ENCODE measurements at regions not wholly inside any gene's neighbourhood (a gene's known extent, or its start where the extent isn't known, plus 50 kb on each side); places are given as distances from the start of the nearest gene placed in this dataset.

- no peak for DNase-seq (ENCODE audit: low read depth, low spot score)
These were observed 139.0 kb upstream of the PRDM9 start for GRCh38 chr5:23368393-23368792.

GRCh38 chr5:23367874-23368273 is 139.5 kb upstream of the PRDM9 start:
- no peak for DNase-seq (ENCODE audit: low read depth, low spot score)

- no peak for DNase-seq (ENCODE audit: low read depth, low spot score)
These were observed 154.1 kb upstream of the PRDM9 start for GRCh38 chr5:23353286-23353685.

GRCh38 chr5:23352446-23352845 is 155.0 kb upstream of the PRDM9 start:
- no peak for DNase-seq (ENCODE audit: low read depth, low spot score)

GRCh38 chr5:23343121-23343520 is 164.3 kb upstream of the PRDM9 start:
- no peak for DNase-seq (ENCODE audit: low read depth, low spot score)

DNA sequence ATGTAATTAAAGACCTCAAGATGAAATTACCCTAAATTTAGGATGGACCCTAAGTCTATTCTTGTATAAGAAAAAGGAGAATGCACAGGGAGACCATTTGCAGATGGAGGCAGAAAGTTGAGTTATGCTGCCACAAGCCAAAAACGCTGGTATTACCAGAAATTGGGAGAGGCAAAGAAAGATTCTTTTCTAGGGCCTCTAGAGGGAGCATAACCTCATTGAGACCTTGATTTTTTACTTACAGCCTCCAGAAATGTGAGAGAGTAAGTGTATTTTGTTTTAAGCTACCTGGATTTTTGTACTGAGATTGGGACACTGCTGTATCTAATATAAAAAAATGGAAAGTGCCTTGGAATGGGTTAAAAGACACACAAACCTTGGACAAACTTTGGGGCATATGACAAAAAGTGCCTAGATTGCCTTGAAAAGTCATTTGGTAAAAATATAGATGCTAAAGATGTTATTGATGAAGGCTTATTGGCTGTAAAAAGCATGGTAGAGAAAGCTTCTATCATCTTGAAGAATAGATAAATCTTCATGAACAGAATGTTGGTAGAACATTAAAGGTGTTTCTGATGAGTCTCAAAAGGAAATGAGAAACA is 174.7 kb upstream of the PRDM9 start:
- no peak for DNase-seq (ENCODE audit: low read depth, low spot score)

DNA sequence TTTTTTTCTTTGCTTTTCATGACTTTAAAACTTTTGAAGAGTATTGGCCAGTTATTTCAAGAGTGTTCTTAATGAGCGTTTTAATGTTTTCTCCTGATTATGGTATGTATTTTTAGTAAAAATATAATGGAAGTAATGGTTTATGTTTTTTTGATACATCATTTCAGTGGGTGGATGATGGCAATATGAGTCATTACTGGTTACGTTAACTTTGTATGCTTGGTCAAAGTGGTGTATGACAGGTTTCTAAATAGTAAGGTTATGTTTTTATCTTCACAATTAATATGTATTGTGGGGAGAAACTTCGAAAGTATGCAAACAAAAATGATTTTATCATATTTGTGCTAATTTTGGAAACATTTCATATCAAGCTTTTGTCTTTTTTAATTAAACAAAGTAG is 176.7 kb upstream of the PRDM9 start:
- DNase-seq (ENCODE audit: low read depth, low spot score) = no peak

GRCh38 chr5:23319901-23320300 is 187.5 kb upstream of the PRDM9 start:
- no peak for DNase-seq (ENCODE audit: low read depth, low spot score)

GRCh38 chr5:23318960-23319359 is 188.4 kb upstream of the PRDM9 start:
- no peak for DNase-seq (ENCODE audit: low read depth, low spot score)

- no peak for DNase-seq (ENCODE audit: low read depth, low spot score)
These were observed 189.2 kb upstream of the PRDM9 start for GRCh38 chr5:23318166-23318565.

- DNase-seq (ENCODE audit: low read depth, low spot score) = no peak
These were observed 191.3 kb upstream of the PRDM9 start for GRCh38 chr5:23316060-23316591.

DNA sequence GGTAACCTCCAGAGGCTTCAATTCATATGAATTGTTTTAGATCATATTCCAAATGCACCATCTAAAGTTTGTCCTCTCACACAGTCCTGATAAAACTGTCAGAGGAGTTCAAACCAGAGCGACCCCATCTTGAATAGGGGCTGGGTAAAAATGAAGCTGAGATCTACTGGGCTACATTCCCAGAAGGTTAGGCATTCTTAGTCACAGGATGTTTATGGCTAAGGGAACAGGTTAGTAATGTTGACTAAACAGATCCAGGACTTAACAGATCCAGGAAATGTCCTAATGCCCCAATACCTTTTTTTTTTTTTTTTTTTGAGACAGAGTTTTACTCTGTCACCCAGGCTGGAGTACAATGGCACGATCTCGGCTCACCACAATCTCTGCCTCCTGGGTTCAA is 192.6 kb upstream of the PRDM9 start:
- no peak for DNase-seq (ENCODE audit: low read depth, low spot score)

GRCh38 chr5:23305055-23305454 is 202.4 kb upstream of the PRDM9 start:
- DNase-seq (ENCODE audit: low read depth, low spot score) = no peak

DNA sequence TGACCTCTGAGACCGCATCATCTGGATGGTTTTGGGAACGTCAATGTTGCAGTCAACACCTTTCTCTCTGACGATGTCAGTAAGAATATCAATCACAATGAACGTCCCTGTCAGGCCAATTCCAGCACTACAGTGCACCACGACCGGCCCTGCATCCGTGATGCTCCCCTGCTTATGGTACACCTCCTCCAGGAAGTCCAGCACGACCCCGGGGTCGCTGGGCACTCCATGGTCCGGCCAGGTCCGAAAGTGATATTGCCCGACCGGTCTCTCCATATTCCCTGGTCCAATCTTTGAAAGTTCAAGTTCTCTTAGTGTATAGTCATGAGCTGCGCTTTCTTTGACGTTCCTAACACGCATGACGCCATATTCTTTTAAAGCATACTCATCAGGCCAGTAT is 203.6 kb upstream of the PRDM9 start:
- DNase-seq (ENCODE audit: low read depth, low spot score) = no peak

DNA sequence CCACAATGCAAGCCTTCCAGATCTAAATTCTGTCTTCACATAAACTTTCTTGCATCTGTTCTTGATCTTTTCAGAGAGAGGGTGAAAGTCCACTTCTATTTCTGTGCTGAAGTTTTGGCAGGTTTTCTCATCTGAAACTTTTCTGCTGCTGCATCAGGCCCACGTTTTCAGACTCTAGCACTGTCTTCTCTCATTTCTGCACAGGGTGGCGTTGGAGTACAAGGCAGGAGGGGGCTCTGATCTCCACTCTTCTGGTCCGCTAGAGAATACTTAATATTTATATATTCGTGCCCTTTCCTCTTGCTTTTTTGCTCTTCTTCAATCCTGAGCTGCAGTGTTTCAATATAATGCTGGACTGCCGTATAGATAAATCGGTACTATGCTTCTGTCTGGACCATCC is 204.0 kb upstream of the PRDM9 start:
- DNase-seq (ENCODE audit: low read depth, low spot score) = no peak

DNA sequence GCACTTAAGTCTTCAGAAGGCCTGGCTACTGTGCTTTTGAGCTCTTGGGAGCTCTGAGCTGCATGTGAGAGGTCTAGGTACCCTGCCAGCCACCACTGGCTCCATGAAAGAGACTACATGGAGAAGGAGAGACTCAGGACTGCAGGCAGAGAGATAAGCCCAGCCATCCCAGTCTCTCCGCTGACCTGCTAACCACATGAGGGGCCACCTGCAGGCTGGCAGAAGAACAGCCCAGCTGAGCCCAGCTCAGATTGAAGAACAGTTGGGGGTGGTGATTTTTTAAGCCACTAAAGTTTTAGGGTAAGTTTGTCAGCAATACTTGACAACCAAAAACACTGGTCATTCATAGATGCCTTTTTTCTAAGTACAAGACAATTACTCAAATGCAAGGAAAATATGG is 205.0 kb upstream of the PRDM9 start:
- no peak for DNase-seq (ENCODE audit: low read depth, low spot score)

GRCh38 chr5:23289162-23289561 is 218.2 kb upstream of the PRDM9 start:
- DNase-seq (ENCODE audit: low read depth, low spot score) = no peak

DNA sequence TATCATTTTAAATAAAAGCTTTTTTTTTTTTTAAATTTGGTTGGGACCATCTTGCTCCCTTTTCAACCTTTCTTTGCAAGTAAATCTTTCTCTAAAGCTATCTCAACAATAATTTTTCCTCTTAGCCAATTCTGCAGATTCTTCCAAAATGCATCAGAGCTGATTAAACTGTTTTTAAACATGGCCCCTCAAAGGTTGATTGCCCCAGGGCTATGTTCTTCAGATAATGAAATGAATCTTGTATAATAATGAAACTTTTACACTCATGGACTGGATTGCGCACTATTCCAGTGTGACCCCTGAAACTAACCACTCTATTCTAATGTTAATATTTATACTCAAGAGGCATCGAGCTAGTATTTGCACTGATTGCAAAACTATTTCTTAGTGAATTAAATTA is 222.8 kb upstream of the PRDM9 start:
- DNase-seq (ENCODE audit: low read depth, low spot score) = no peak

DNA sequence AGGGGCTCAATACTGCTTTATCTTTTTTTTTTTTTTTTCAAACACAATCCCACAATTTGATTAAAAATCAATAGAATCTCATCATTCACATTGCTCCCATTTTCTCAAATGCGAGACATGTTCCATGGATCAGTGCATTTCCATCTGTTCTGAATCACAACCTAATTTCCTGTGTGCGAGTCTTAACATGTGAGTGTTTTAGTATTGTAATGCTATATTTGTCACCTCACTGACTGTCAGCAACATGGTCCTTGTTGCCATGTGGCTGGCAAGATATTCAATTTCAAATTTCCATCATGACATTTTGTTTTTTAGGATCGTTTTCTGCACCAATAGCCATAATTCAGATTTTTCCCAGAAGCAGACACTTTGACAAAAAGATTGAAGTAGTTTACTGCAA is 233.2 kb upstream of the PRDM9 start:
- DNase-seq (ENCODE audit: low read depth, low spot score) = no peak

DNA sequence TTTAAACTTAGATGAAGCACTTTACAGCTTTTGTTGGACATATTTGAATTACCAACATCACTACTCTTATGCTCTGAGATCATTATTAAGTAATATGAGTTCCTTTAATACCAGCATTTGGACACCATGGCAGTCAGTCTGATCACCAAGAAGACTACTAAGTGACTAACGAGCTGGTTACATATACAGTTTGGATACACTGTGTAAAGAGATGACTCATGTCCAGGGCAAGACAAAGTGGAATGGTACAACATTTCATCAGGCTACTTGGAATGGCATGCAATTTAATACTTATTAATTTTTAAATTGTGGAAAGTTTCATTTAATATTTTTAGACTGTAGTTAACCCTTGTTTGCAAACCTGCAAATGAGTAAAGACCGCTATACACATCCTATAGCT is 237.4 kb upstream of the PRDM9 start:
- no peak for DNase-seq (ENCODE audit: low read depth, low spot score)

DNA sequence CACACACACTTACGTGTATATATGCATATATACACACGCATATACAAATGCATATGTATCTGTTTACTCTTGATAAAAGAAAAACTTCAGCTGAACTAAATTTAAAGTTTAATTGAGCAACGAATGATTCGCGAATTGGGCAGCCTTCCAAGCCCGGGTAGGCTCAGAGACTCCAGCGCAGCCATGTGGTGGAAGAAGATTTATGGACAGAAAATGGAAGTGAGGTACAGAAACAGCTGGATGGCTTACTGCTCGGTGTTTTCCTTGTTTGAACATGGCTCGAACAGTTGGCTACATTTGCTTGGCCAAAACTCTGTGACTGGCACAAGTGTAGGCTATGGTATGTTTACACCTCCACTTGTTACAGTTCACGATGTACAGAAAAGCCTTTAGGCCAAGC is 239.3 kb upstream of the PRDM9 start:
- DNase-seq (ENCODE audit: low read depth, low spot score) = no peak

DNA sequence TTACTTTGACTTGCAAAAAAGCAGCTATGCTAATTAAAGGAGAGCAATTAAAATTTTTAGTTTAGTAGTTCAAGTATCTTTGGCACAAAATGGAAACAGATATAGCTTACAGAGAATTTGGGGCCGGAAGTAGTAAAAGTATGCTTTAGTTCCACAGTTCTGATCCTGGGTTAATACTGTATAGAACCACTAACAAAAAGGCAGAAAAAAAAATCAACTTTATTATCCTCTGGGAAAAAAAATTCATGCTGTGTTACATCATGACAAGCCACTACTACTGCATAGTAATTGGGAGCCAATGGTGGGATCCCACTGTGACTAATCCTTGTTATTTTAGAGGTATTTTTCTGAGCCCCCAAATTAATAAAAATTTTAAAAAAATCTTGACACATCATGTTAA is 246.8 kb upstream of the PRDM9 start:
- DNase-seq (ENCODE audit: low read depth, low spot score) = no peak

DNA sequence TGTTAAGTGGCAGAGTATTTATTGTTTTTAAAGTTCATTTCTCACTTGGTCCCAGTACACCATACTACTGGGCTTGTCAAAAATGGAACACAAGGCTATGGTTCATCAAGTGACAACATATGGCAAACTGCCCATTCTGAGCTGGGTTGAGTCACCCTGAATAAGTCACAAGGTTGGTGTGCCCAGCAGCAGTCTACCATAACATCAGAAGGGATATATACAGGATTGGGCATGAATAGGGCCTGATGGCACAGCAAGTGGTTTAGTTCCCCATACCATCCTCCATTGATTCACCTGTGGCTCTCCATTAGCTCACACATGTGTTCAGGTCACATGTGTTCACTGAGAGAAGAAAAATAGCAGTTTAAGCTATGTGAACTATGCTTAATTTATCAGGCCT is 249.8 kb upstream of the PRDM9 start:
- no peak for DNase-seq (ENCODE audit: low read depth, low spot score)

DNA sequence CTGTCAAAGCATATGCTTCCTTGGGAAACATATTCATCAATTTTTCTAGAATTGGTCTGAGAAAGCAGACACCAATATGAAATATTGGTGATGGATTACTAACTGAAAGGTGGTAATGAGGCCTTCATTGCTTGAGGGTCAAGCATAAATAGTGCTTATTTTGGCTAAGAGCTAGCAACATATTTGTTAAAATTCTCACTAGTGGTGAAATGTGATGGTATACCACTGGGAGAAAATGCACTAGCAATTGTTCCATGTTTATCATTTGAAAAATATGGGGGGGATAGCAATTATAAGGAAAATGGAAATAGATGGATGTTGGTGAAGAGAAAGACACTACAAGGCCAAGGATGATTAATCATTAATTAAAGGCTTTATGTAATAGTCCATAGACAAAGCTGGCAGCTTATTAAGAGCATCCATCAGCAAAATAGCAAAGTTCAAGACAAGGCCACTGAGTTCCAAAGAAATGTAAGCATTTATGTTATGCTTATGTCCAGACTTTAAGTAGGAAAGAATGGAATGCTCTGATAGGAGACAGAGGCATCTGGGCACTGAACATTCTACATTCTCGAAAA is 253.7 kb upstream of the PRDM9 start:
- no peak for DNase-seq (ENCODE audit: low read depth, low spot score)
